ENCODE measurements at regions not wholly inside any gene's neighbourhood (a gene's known extent, or its start where the extent isn't known, plus 50 kb on each side); places are given as distances from the start of the nearest gene placed in this dataset.

GRCh38 chr2:156903335-156903734, 354.2 kb upstream of the GALNT5 start:
- TF ChIP-seq, protein P1, sequence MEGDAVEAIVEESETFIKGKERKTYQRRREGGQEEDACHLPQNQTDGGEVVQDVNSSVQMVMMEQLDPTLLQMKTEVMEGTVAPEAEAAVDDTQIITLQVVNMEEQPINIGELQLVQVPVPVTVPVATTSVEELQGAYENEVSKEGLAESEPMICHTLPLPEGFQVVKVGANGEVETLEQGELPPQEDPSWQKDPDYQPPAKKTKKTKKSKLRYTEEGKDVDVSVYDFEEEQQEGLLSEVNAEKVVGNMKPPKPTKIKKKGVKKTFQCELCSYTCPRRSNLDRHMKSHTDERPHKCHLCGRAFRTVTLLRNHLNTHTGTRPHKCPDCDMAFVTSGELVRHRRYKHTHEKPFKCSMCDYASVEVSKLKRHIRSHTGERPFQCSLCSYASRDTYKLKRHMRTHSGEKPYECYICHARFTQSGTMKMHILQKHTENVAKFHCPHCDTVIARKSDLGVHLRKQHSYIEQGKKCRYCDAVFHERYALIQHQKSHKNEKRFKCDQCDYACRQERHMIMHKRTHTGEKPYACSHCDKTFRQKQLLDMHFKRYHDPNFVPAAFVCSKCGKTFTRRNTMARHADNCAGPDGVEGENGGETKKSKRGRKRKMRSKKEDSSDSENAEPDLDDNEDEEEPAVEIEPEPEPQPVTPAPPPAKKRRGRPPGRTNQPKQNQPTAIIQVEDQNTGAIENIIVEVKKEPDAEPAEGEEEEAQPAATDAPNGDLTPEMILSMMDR (IDR thresholded peaks at IDR 0.05; ENCODE audit: insufficient read depth, low read length, poor library complexity, severe bottlenecking), result no peak
- TF ChIP-seq EZH2phosphoT487 (conservative IDR thresholded peaks at IDR 0.05; ENCODE audit: low read length), result no peak

Data from SU-DHL-6 (cell line).